ENCODE measurements at regions not wholly inside any gene's neighbourhood (a gene's known extent, or its start where the extent isn't known, plus 50 kb on each side); places are given as distances from the start of the nearest gene placed in this dataset.

DNA sequence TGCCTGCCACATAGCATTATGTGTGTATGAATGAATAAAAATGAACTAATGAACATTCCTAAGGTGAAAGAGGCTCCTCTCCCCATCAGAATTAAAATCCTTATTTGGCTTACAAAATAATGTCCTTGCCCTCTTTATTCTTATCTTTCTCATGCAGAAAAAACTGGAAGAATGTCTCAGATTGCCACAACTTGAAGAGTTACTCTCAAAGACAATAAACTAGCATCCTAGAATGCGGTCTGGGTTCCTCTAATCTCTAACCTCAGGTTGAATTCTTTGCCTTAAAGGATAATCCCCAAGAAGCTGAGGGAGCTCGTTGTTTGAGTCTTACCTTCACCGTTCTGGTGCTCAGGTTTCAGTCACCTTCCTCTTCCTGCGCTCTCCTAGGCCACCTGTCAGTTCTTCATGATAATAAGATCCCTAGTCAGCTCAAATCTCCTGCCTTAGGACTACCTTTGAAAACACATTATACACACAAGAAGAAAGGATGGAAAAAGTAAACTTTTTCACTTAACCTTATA is 147.1 kb downstream of the PHLDA1 start:
- TF ChIP-seq, protein P1, sequence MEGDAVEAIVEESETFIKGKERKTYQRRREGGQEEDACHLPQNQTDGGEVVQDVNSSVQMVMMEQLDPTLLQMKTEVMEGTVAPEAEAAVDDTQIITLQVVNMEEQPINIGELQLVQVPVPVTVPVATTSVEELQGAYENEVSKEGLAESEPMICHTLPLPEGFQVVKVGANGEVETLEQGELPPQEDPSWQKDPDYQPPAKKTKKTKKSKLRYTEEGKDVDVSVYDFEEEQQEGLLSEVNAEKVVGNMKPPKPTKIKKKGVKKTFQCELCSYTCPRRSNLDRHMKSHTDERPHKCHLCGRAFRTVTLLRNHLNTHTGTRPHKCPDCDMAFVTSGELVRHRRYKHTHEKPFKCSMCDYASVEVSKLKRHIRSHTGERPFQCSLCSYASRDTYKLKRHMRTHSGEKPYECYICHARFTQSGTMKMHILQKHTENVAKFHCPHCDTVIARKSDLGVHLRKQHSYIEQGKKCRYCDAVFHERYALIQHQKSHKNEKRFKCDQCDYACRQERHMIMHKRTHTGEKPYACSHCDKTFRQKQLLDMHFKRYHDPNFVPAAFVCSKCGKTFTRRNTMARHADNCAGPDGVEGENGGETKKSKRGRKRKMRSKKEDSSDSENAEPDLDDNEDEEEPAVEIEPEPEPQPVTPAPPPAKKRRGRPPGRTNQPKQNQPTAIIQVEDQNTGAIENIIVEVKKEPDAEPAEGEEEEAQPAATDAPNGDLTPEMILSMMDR (IDR thresholded peaks at IDR 0.05; ENCODE audit: insufficient read depth, low read length) = no peak
- no peak for TF ChIP-seq REST (IDR thresholded peaks at IDR 0.05; ENCODE audit: insufficient replicate concordance, low read depth)
